Activated CD4-positive, alpha-beta T cell treated with anti-CD3 and anti-CD28 coated beads, Interleukin-2, amount 50 U/mL, for 24 hours (primary cell): ENCODE measurements at regions not wholly inside any gene's neighbourhood (a gene's known extent, or its start where the extent isn't known, plus 50 kb on each side); places are given as distances from the start of the nearest gene placed in this dataset.
"Not testable (repeated sequence)": the region's sequence is repeated elsewhere in the genome, so short reads cannot be mapped to it uniquely, and the experiment has no call there.

Experiments
- DNase-seq, 2 donors: peaks; one replicate each; pipeline ENCODE4 v3.0.0-alpha.2; 2020; ENCODE audit warnings: low read depth in 1 of 2, low spot score in 1 of 2

- no peak for DNase-seq
Measured at GRCh38 chr7:156397249-156397648, 243.3 kb upstream of the RNF32 start.

GRCh38 chr7:156389116-156389692 lies 251.4 kb upstream of the RNF32 start:
- DNase-seq: no peak

GRCh38 chr7:156386097-156386496 lies 254.5 kb upstream of the RNF32 start:
- no peak for DNase-seq

- DNase-seq: no peak
Measured at GRCh38 chr7:156384706-156385105, 255.9 kb upstream of the RNF32 start.

- no peak for DNase-seq
Measured at GRCh38 chr7:156383526-156383925, 257.0 kb upstream of the RNF32 start.

- no peak for DNase-seq
Measured at GRCh38 chr7:156380261-156380660, 260.3 kb upstream of the RNF32 start.

GRCh38 chr7:156379324-156380070 lies 261.1 kb upstream of the RNF32 start:
- DNase-seq: no peak

- no peak for DNase-seq
Measured at GRCh38 chr7:156378806-156379205, 261.8 kb upstream of the RNF32 start.

GRCh38 chr7:156376317-156376716 lies 264.3 kb upstream of the RNF32 start:
- no peak for DNase-seq

- no peak for DNase-seq
Measured at GRCh38 chr7:156374335-156374734, 266.2 kb upstream of the RNF32 start.

- not testable (repeated sequence) for DNase-seq
Measured at GRCh38 chr7:156369929-156370328, 270.6 kb upstream of the RNF32 start.

- DNase-seq: no peak
Measured at GRCh38 chr7:156368053-156368843, 272.3 kb upstream of the RNF32 start.

GRCh38 chr7:156363751-156364150 lies 276.8 kb upstream of the RNF32 start:
- no peak for DNase-seq

GRCh38 chr7:156360835-156361234 lies 279.7 kb upstream of the RNF32 start:
- no peak for DNase-seq

GRCh38 chr7:156356551-156356950 lies 284.0 kb upstream of the RNF32 start:
- DNase-seq: no peak

- no peak for DNase-seq
Measured at GRCh38 chr7:156353352-156353751, 287.2 kb upstream of the RNF32 start.

- not testable (repeated sequence) for DNase-seq
Measured at GRCh38 chr7:156347703-156348248, 292.8 kb upstream of the RNF32 start.

GRCh38 chr7:156347132-156347531 lies 293.4 kb upstream of the RNF32 start:
- no peak for DNase-seq

GRCh38 chr7:156344595-156344994 lies 296.0 kb upstream of the RNF32 start:
- no peak for DNase-seq

- no peak for DNase-seq
Measured at GRCh38 chr7:156334636-156335035, 305.9 kb upstream of the RNF32 start.

- DNase-seq: no peak
Measured at GRCh38 chr7:156327916-156328315, 312.7 kb upstream of the RNF32 start.

GRCh38 chr7:156327474-156327873 lies 313.1 kb upstream of the RNF32 start:
- DNase-seq: no peak
